ENCODE measurements at regions not wholly inside any gene's neighbourhood (a gene's known extent, or its start where the extent isn't known, plus 50 kb on each side); places are given as distances from the start of the nearest gene placed in this dataset.
"Not testable (repeated sequence)": the region's sequence is repeated elsewhere in the genome, so short reads cannot be mapped to it uniquely, and the experiment has no call there.

DNA sequence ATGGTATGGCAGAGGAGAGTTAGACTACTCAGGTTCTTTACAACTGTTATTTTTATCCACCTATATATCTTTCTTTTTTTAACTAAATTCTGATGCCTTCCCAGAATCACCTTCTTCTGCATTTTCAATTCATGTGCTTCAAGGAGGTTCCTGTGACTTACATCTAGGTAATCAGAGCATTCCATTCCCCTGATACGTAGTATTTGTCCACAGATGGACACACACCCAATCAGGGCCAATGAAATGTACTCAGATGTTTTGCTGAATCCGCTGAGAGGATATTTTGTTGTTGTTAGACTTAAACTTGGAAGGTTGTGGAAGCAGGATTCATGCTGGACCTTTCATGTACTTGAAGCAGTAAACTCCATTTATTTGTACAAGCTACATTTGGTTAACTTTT lies 159.4 kb upstream of the FER start:
- DNase-seq (ENCODE audit: low read depth in 2 of 2) = no peak

DNA sequence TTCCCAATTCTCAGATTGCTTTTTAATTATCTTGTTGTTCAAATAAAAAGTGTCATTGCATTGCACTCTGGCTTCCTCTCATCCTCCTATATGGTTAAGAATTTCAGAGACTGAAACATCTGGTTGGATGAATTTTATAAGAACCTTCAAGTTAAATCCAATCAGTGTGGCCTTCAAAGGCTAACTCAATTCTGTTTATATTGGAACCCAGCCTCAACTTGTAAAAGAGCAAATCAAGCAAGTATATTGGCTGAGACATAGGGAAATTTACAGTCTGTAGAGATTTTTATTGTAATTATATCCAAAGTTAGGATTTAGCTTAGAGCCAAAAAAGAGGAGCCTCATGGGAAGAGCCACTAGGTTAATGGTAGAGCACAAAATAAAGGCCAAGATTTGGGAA lies 159.9 kb upstream of the FER start:
- DNase-seq (ENCODE audit: low read depth in 2 of 2) = no peak

DNA sequence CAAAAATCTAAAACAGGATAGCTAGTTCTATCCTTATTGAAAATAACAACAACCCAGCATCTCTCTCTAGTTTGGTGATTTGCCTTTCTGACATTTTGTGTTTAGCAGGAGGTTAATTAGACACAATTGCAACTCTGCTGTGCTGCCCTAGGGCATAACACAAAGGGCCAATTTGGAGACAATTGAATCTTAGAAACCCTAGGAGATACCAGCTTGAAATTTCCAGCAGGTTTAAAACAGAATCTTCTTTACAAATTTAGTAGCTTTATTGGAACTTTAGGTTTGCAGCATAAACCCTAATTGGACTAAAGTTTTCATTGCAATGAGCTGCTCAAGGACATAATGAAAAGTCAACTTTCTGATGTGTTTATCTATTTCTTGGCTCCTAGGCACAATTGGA lies 166.7 kb upstream of the FER start:
- no peak for DNase-seq (ENCODE audit: low read depth in 2 of 2)

DNA sequence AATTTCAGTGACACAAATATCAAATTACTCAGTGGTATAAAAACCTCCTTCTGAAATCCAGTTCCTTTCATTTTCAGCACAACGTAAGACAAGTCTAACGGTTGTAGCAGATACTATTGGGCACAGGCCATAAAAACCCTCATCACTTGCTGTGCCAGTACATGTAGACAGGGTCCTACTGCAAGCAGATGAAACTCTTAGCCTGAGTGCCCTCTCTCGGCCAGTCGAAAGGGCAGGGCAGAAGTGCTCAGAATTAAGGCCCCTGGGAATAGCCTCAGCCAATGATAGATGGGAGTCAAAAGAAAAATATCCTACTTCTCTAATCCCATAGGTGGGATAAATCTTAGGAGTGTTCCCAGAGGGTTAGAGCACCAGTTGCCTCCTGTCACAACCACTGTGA lies 168.5 kb upstream of the FER start:
- no peak for DNase-seq (ENCODE audit: low read depth in 2 of 2)

- DNase-seq (ENCODE audit: low read depth in 2 of 2) = no peak
Observed at GRCh38 chr5:108578791-108579190, 168.9 kb upstream of the FER start.

GRCh38 chr5:108567429-108567828 lies 180.3 kb upstream of the FER start:
- DNase-seq (ENCODE audit: low read depth in 2 of 2) = no peak

GRCh38 chr5:108564441-108564840 lies 182.5 kb upstream of the FBXL17 start:
- no peak for DNase-seq (ENCODE audit: low read depth in 2 of 2)

- no peak for DNase-seq (ENCODE audit: low read depth in 2 of 2)
Observed at GRCh38 chr5:108562205-108562454, 180.2 kb upstream of the FBXL17 start.

- no peak for DNase-seq (ENCODE audit: low read depth in 2 of 2)
Observed at GRCh38 chr5:108561416-108562204, 179.7 kb upstream of the FBXL17 start.

- DNase-seq (ENCODE audit: low read depth in 2 of 2) = no peak
Observed at GRCh38 chr5:108560581-108560980, 178.7 kb upstream of the FBXL17 start.

- DNase-seq (ENCODE audit: low read depth in 2 of 2) = no peak
Observed at GRCh38 chr5:108560166-108560565, 178.3 kb upstream of the FBXL17 start.

- DNase-seq (ENCODE audit: low read depth in 2 of 2) = not testable (repeated sequence)
Observed at GRCh38 chr5:108558840-108559239, 176.9 kb upstream of the FBXL17 start.

DNA sequence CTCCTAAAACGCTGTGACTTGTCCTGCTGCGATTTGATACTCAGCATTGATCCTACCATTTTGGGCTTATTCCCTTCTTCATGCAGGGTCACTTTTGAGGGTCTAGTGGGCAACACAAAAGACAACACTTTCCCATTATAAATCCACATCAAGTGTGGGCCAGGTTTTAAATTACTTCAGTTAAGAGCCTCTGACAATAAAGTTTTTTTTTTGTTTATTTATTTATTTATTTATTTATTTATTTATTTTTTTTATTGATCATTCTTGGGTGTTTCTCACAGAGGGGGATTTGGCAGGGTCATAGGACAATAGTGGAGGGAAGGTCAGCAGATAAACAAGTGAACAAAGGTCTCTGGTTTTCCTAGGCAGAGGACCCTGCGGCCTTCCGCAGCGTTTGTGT lies 176.2 kb upstream of the FBXL17 start:
- DNase-seq (ENCODE audit: low read depth in 2 of 2) = not testable (repeated sequence)

DNA sequence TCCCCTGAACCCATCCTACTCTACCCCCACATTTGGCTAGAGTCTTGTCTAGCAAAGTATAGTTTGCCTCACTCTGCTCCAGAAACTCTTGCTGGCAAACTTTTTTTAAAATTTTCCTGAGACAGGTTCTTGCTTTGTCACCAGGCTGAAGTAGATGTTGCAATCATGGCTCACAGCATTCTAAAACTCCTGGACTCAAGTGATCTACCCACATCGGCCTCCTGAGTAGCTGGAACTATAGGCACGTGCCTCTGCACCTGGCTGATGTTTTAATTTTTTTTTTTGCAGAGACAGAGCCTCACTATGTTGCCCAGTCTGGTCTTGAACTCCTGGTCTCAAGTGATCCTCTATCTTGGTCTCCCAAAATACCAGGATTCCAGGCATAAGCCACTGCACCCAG lies 175.8 kb upstream of the FBXL17 start:
- no peak for DNase-seq (ENCODE audit: low read depth in 2 of 2)

DNA sequence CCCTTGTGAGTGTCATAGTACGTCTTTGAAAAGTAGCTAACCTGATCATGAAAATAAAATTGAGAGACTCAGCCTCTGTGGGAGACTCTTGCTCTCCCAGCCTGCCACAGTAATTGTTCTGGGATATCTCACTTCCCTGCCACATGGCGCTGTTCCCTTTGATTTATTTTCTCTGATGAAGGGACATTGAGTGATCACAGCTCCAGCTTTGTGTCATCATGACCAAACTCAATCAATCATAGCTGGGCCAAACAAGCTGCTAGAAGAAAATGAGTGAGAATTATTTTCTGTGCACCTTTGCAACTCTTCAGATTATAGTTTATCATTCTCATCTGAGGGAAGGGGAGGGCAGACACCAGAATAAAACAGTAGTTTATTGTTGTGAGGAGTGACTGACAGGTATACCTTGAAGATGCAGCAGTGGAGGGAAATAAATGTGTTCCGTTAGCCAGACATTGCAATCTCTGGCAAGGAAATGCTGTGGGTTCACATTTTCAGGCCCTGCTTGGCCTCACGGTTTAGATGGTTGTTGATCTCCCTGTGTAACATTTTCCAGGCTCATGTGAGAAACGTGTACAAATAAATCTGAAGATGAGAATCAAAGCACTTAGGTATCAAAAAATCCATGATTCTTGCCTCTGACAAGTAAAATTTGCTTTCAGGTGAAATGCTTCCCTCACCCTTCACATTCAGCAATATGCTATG lies 174.7 kb upstream of the FBXL17 start:
- no peak for DNase-seq (ENCODE audit: low read depth in 2 of 2)

GRCh38 chr5:108548684-108549596 lies 167.0 kb upstream of the FBXL17 start:
- DNase-seq (ENCODE audit: low read depth in 2 of 2) = no peak

GRCh38 chr5:108546939-108547338 lies 165.0 kb upstream of the FBXL17 start:
- DNase-seq (ENCODE audit: low read depth in 2 of 2) = no peak

DNA sequence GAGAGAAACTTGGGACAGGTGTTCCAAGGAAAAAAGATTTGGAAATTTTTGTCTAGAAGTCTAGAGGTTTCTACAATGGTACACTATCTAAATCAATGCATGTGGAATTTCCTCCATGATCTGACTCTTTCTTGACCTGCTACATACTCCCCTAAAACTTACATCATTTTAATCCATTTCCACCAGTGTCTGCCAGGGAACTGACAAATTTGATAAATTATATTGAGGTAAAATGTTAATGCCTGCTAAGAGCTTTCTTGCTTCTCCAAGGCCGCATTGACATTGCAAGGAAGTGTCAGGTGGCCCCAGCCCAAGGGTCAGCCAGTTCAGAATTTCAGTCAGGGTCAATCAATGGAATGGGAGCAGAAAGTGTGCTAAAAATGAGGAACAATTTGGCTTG lies 163.4 kb upstream of the FBXL17 start:
- no peak for DNase-seq (ENCODE audit: low read depth in 2 of 2)

- no peak for DNase-seq (ENCODE audit: low read depth in 2 of 2)
Observed at GRCh38 chr5:108543486-108543885, 161.6 kb upstream of the FBXL17 start.

GRCh38 chr5:108541836-108542235 lies 159.9 kb upstream of the FBXL17 start:
- DNase-seq (ENCODE audit: low read depth in 2 of 2) = no peak

DNA sequence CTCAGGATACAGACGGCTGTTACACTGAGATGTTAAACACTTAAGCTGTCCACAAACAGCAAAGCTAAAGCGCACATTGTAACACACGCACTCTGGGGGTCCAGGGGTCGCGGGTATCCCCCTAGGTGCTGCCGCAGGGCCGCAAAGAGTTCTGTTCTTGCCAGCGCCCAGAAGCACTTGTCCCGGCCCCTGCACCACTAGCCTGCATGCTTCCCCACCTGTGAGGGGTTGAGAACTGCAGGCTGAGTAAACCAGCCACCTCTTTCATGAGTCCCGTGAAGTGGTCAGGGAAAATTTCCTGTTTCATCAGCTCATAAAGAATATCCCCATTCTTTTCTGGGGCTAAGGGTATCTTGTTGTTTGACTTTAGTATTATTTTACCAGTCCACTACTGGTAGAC lies 154.4 kb upstream of the FBXL17 start:
- no peak for DNase-seq (ENCODE audit: low read depth in 2 of 2)

DNA sequence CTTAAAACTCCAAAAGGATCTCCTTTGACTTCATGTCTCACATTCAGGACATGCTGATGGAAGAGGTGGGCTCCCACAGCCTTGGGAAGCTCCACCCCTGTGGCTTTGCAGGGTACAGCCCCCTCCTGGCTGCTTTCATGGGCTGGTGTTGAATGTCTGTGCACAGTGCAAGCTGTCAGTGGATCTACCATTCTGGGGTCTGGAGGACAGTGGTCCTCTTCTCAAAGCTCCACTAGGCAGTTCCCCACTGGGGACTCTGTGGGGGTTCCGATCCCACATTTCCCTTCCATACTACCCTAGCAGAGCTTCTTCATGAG lies 150.2 kb upstream of the FBXL17 start:
- DNase-seq (ENCODE audit: low read depth in 2 of 2) = not testable (repeated sequence)
